ENCODE measurements at regions not wholly inside any gene's neighbourhood (a gene's known extent, or its start where the extent isn't known, plus 50 kb on each side); places are given as distances from the start of the nearest gene placed in this dataset.
A peak's percentile ranks its signal among the peaks of the same experiment; 100 is the strongest.

DNA sequence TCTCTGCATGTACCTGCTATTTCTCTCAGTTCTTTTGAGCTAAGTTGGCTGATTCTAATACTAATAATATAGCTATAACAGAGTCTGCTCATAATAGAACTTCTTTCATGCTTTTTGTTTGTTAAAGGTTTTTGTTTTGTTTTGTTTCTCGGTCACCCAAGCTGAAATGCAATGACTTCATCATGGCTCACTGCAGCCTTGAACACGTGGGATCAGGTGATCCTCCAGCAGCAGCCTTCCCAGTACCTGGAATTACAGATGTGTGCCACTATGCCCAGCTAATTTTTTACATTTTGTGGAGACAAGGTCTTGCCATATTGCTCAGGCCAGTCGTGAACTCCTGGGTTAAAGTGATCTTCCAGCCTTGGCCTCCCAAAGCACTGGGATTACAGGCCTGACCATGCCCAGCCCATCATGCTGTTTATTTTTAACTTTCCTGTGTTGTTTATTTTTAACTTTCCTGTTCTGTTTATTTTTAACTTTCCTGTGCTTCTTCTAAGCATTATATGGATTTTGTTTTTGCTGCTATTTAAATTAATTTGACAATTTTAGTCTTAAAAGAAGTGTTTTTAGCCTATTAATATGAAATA is 763.8 kb upstream of the CDH7 start:
- Histone ChIP-seq H4K20me1 (ENCODE audit: low read length) (no peaks in the 10 kb centered on the region), H2AFZ (ENCODE audit: low read length) (no peak overlapping the region), H3K4me2 (ENCODE audit: low read length) (no peak overlapping the region), H3K9me3 (ENCODE audit: low read length) (no peaks in the 10 kb centered on the region), H3F3A (ENCODE audit: low read length, unreplicated experiment) (no peaks in the 10 kb centered on the region), H3K27ac (ENCODE audit: low read length) (no peak overlapping the region), H3K36me3 (ENCODE audit: low read depth, low read length) (no peaks in the 10 kb centered on the region), H3K79me2 (ENCODE audit: low read length) (no peaks in the 10 kb centered on the region), H3K27me3 (ENCODE audit: low read length) (no peaks in the 10 kb centered on the region), H3K4me3 (ENCODE audit: low read length) (no peak overlapping the region), H3K9me2 (replicated peaks; ENCODE audit: low read length) (no peaks in the 10 kb centered on the region), H3K4me1 (ENCODE audit: insufficient read depth, low read length) (no peaks in the 10 kb centered on the region; the same call in 1 of the 2 replicates), H3K9ac (ENCODE audit: low read length) (no peak overlapping the region)
- BruUV-seq (replicated peaks) = no TSS peak
- ATAC-seq = peak; percentile 43
- TF ChIP-seq, protein P1, sequence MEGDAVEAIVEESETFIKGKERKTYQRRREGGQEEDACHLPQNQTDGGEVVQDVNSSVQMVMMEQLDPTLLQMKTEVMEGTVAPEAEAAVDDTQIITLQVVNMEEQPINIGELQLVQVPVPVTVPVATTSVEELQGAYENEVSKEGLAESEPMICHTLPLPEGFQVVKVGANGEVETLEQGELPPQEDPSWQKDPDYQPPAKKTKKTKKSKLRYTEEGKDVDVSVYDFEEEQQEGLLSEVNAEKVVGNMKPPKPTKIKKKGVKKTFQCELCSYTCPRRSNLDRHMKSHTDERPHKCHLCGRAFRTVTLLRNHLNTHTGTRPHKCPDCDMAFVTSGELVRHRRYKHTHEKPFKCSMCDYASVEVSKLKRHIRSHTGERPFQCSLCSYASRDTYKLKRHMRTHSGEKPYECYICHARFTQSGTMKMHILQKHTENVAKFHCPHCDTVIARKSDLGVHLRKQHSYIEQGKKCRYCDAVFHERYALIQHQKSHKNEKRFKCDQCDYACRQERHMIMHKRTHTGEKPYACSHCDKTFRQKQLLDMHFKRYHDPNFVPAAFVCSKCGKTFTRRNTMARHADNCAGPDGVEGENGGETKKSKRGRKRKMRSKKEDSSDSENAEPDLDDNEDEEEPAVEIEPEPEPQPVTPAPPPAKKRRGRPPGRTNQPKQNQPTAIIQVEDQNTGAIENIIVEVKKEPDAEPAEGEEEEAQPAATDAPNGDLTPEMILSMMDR (conservative IDR thresholded peaks at IDR 0.05; ENCODE audit: low read depth, low read length) = no peak
- TF ChIP-seq EZH2phosphoT487 (IDR thresholded peaks at IDR 0.05; ENCODE audit: borderline replicate concordance, low read length) = no peak
- TF ChIP-seq EZH2 (IDR thresholded peaks at IDR 0.05; ENCODE audit: low read length, unreplicated experiment) = no peak
- ChIA-PET POLR2A (ENCODE audit: unreplicated experiment) (no interaction called here), CTCF (no interaction called here)
- DNase-seq = peak; percentile 6
- intact Hi-C loops (cut with micrococcal nuclease) = no loop called here

DNA sequence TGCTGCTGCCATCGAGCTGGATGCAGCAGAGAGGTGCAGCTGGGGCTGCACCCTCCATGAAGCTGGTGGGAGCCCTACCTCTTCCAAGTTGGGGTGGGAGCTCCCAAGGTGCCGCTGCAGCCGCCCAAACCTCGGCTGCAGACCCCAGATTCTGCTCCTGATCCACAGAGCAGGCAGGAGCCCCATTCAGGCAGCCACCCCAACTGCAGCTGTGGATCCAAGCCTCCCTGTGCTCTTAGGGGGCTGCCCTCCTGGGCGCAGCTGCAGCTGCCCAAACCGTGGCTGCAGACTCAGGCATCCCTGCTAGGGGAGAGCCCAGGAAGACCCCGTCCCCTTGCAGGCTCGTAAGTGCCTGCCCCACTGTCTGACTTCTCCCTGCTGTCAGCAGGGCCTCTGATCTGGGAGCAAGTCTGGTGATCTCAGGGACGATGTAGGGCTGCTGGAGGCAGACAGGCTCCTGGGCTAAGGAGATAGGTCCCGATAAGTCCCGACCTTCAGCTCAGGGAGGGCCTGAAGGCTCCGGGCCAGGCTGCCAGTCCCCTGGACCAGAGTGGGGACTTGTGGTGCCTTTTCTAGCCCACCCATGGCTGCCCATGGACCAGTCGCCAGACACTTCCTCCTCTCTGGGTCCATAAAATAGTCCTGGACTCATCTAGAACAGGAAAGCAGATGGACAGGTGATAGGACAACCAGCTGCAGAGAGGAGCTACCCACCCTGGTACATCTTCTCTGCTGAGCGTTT is 767.1 kb upstream of the CDH7 start:
- TF ChIP-seq, protein P1 (conservative IDR thresholded peaks at IDR 0.05; ENCODE audit: low read depth, low read length) = no peak
- TF ChIP-seq EZH2phosphoT487 (IDR thresholded peaks at IDR 0.05; ENCODE audit: borderline replicate concordance, low read length) (no peak), EZH2 (IDR thresholded peaks at IDR 0.05; ENCODE audit: low read length, unreplicated experiment) (no peak)
- ATAC-seq (no peak), DNase-seq (no peak)
- no peak overlapping the region for H3K4me2 ChIP-seq (ENCODE audit: low read length)
- no peak overlapping the region for H3K27ac ChIP-seq (ENCODE audit: low read length)
- POLR2A ChIA-PET (ENCODE audit: unreplicated experiment) = no interaction called here
- H3F3A ChIP-seq (ENCODE audit: low read length, unreplicated experiment) = no peaks in the 10 kb centered on the region
- H3K9me2 ChIP-seq (replicated peaks; ENCODE audit: low read length) = no peaks in the 10 kb centered on the region
- no peak overlapping the region for H3K9ac ChIP-seq (ENCODE audit: low read length)
- no peaks in the 10 kb centered on the region; the same call in 1 of the 2 replicates for H3K4me1 ChIP-seq (ENCODE audit: insufficient read depth, low read length)
- no peak overlapping the region for H3K4me3 ChIP-seq (ENCODE audit: low read length)
- BruUV-seq (replicated peaks) = no TSS peak
- H3K9me3 ChIP-seq (ENCODE audit: low read length) = no peaks in the 10 kb centered on the region
- no peaks in the 10 kb centered on the region for H4K20me1 ChIP-seq (ENCODE audit: low read length)
- intact Hi-C loops (cut with micrococcal nuclease) = no loop called here
- CTCF ChIA-PET = interaction anchor here (0.7 kb wide), 1 partner anchor 24 kb away, joined by 4 read pairs; no protein-coding TSS in a partner anchor
- no peaks in the 10 kb centered on the region for H3K79me2 ChIP-seq (ENCODE audit: low read length)
- no peak overlapping the region for H2AFZ ChIP-seq (ENCODE audit: low read length)
- no peaks in the 10 kb centered on the region for H3K36me3 ChIP-seq (ENCODE audit: low read depth, low read length)
- H3K27me3 ChIP-seq (ENCODE audit: low read length) = no peaks in the 10 kb centered on the region

Measured in PC-3 (cell line).